GM23338 (cell line): ENCODE measurements at regions not wholly inside any gene's neighbourhood (a gene's known extent, or its start where the extent isn't known, plus 50 kb on each side); places are given as distances from the start of the nearest gene placed in this dataset.
A peak's percentile ranks its signal among the peaks of the same experiment; 100 is the strongest.

Experiments
- ATAC-seq: fragments of 200-7000 bp; cut with Tn5 transposase; 3 replicates; pipeline ENCODE4 v1.9.1; 2020
- DNase-seq: peaks from one replicate; pipeline ENCODE4 v3.0.0-alpha.2; 2015; ENCODE audit warnings: low spot score
- H2AFZ ChIP-seq: fragments of 200-600 bp; sonication (generic); 2 replicates; pipeline ENCODE4 v1.8.0; 2016; ENCODE audit warnings: antibody characterized with exemption, mild to moderate bottlenecking, moderate library complexity
- H3F3A ChIP-seq: fragments of 200-600 bp; sonication (generic); replicated peaks from 2 replicates; pipeline ENCODE4 v1.8.0; 2017; ENCODE audit warnings: antibody characterized with exemption, mixed run types, low read depth
- H3K27ac ChIP-seq: fragments of 200-600 bp; sonication (generic); 2 replicates; pipeline ENCODE4 v1.6.1; 2016; ENCODE audit warnings: low read depth
- H3K27me3 ChIP-seq: fragments of 200-600 bp; sonication (generic); 2 replicates; pipeline ENCODE4 v1.8.0; 2016; ENCODE audit warnings: mild to moderate bottlenecking, mixed run types, moderate library complexity; ENCODE audit not compliant: insufficient read depth
- H3K36me3 ChIP-seq: fragments of 200-600 bp; sonication (generic); 2 replicates; pipeline ENCODE4 v1.8.0; 2016; ENCODE audit warnings: mild to moderate bottlenecking; ENCODE audit not compliant: insufficient read depth
- H3K4me1 ChIP-seq: fragments of 200-600 bp; sonication (generic); 2 replicates; pipeline ENCODE4 v1.8.0; 2016; ENCODE audit warnings: mild to moderate bottlenecking, moderate library complexity; ENCODE audit not compliant: insufficient read depth
- H3K4me2 ChIP-seq: fragments of 200-600 bp; sonication (generic); 2 replicates; pipeline ENCODE4 v1.7.1; 2017; ENCODE audit warnings: mixed run types
- H3K4me3 ChIP-seq: fragments of 200-600 bp; sonication (generic); 2 replicates; pipeline ENCODE4 v1.6.1; 2016; ENCODE audit warnings: mixed run types
- H3K79me2 ChIP-seq: fragments of 200-600 bp; sonication (generic); replicated peaks from 2 replicates; pipeline ENCODE4 v1.8.0; 2017; ENCODE audit warnings: mild to moderate bottlenecking; ENCODE audit not compliant: insufficient read depth
- H3K9me2 ChIP-seq: fragments of 200-600 bp; sonication (generic); 2 replicates; pipeline ENCODE4 v1.8.0; 2017; ENCODE audit not compliant: insufficient read depth
- H4K20me1 ChIP-seq: fragments of 200-600 bp; sonication (generic); replicated peaks from 2 replicates; pipeline ENCODE4 v1.8.0; 2017; ENCODE audit warnings: mild to moderate bottlenecking; ENCODE audit not compliant: insufficient read depth
- H3K27ac Mint-ChIP-seq: 2 replicates; pipeline ENCODE4 v1.8.0; 2020; ENCODE audit warnings: inconsistent platforms, mild to moderate bottlenecking, moderate library complexity, mixed read lengths
- H3K27me3 Mint-ChIP-seq: 3 replicates; pipeline ENCODE4 v1.8.0; 2022; ENCODE audit warnings: low read depth, mild to moderate bottlenecking, moderate library complexity, mixed read lengths, inconsistent platforms; ENCODE audit not compliant: insufficient read depth, poor library complexity
- H3K36me3 Mint-ChIP-seq: 3 replicates; pipeline ENCODE4 v1.8.0; 2021; ENCODE audit warnings: low read depth, mild to moderate bottlenecking, inconsistent platforms, moderate library complexity, mixed read lengths
- H3K4me1 Mint-ChIP-seq: 3 replicates; pipeline ENCODE4 v1.8.0; 2020; ENCODE audit warnings: mild to moderate bottlenecking, inconsistent platforms, mixed read lengths
- H3K4me3 Mint-ChIP-seq: 3 replicates; pipeline ENCODE4 v1.8.0; 2021; ENCODE audit warnings: moderate library complexity, mild to moderate bottlenecking, inconsistent platforms, mixed read lengths
- H3K9me3 Mint-ChIP-seq: 3 replicates; pipeline ENCODE4 v1.8.0; 2020; ENCODE audit warnings: moderate library complexity, mild to moderate bottlenecking, inconsistent platforms, mixed read lengths
- CREB1 ChIP-seq: fragments of 250-450 bp; sonication (Bioruptor Pico); IDR thresholded peaks from 2 replicates; pipeline ENCODE4 v1.5.0; 2020; ENCODE audit warnings: low read depth, mild to moderate bottlenecking, moderate library complexity
- CTCF ChIP-seq, 2 experiments: fragments of 200-600 bp in 1 of 2; sonication (generic) in 1 of 2; conservative IDR thresholded peaks; 2 replicates each; pipeline versions ENCODE4 v1.5.1 to v1.6.1; 2016 to 2017; ENCODE audit warnings: antibody characterized with exemption in 2 of 2, low read depth in 2 of 2, mild to moderate bottlenecking in 2 of 2, moderate library complexity in 1 of 2
- ETS1 ChIP-seq: IDR thresholded peaks from 2 replicates; pipeline ENCODE4 v1.6.1; 2016; ENCODE audit warnings: antibody characterized with exemption
- EZH2 ChIP-seq: fragments of 200-600 bp; sonication (generic); IDR thresholded peaks from one replicate; pipeline ENCODE4 v1.8.0; 2017; ENCODE audit warnings: antibody characterized with exemption, mild to moderate bottlenecking, low read depth; ENCODE audit not compliant: unreplicated experiment
- EZH2phosphoT487 ChIP-seq: fragments of 200-600 bp; sonication (generic); IDR thresholded peaks from one replicate; pipeline ENCODE4 v1.8.1; 2018; ENCODE audit warnings: antibody characterized with exemption; ENCODE audit not compliant: unreplicated experiment
- JUNB ChIP-seq: IDR thresholded peaks from one replicate; pipeline ENCODE4 v1.6.1; 2016; ENCODE audit warnings: antibody characterized with exemption; ENCODE audit not compliant: unreplicated experiment
- NANOG ChIP-seq: IDR thresholded peaks from 2 replicates; pipeline ENCODE4 v1.6.1; 2016; ENCODE audit warnings: antibody characterized with exemption, borderline replicate concordance
- POLR2AphosphoS5 ChIP-seq: IDR thresholded peaks from 2 replicates; pipeline ENCODE4 v1.6.1; 2016; ENCODE audit warnings: antibody characterized with exemption, low read depth
- REST ChIP-seq: IDR thresholded peaks from one replicate; pipeline ENCODE4 v1.6.1; 2018; ENCODE audit warnings: antibody characterized with exemption; ENCODE audit not compliant: unreplicated experiment
- STAT1 ChIP-seq: IDR thresholded peaks from one replicate; pipeline ENCODE4 v1.6.1; 2016; ENCODE audit warnings: antibody characterized with exemption; ENCODE audit not compliant: unreplicated experiment
- ZNF114 ChIP-seq: fragments of 250-450 bp; sonication (Bioruptor Pico); IDR thresholded peaks from 2 replicates; pipeline ENCODE4 v1.5.0; 2020; ENCODE audit warnings: mild to moderate bottlenecking, moderate library complexity
- ZNF331 ChIP-seq: fragments of 250-450 bp; sonication (Bioruptor Pico); IDR thresholded peaks from 2 replicates; pipeline ENCODE4 v1.5.0; 2020; ENCODE audit warnings: low read depth, mild to moderate bottlenecking, moderate library complexity
- ZNF462 ChIP-seq: fragments of 250-450 bp; sonication (Bioruptor Pico); IDR thresholded peaks from 2 replicates; pipeline ENCODE4 v1.5.0; 2020; ENCODE audit warnings: mild to moderate bottlenecking, moderate library complexity

GRCh38 chr5:35554016-35554415, 63.6 kb upstream of the SPEF2 start:
- Histone ChIP-seq H3K27me3 (no peaks in the 10 kb centered on the region), H3K27ac (no peak overlapping the region), H3K4me2 (no peak overlapping the region), H3K4me1 (no peaks in the 10 kb centered on the region), H3K4me3 (no peak overlapping the region), H3K79me2 (no peaks in the 10 kb centered on the region), H3F3A (no peaks in the 10 kb centered on the region), H3K36me3 (no peaks in the 10 kb centered on the region), H4K20me1 (no peaks in the 10 kb centered on the region), H3K9me2 (no peaks in the 10 kb centered on the region), H2AFZ (no peak overlapping the region)
- ATAC-seq (no peak), DNase-seq (peak; percentile 11)
- Mint-ChIP-seq H3K9me3 (peaks cover 32% of the 10 kb centered on the region), H3K36me3 (peaks cover 13% of the 10 kb centered on the region; the same call in 2 of the 3 replicates), H3K27me3 (no peaks in the 10 kb centered on the region), H3K4me1 (no peaks in the 10 kb centered on the region), H3K4me3 (no peak overlapping the region), H3K27ac (no peak overlapping the region)
- TF ChIP-seq STAT1, result no peak
- no peak for TF ChIP-seq JUNB
- TF ChIP-seq ZNF462 (CRISPR knock-in tag), result no peak
- no peak for TF ChIP-seq NANOG
- no peak for TF ChIP-seq ZNF114 (CRISPR knock-in tag)
- TF ChIP-seq EZH2, result no peak
- TF ChIP-seq REST, result no peak
- no peak for TF ChIP-seq CTCF (conservative IDR thresholded peaks at IDR 0.05; ENCODE audit: low read depth in 2 of 2)
- no peak for TF ChIP-seq POLR2AphosphoS5
- TF ChIP-seq CREB1 (CRISPR knock-in tag), result no peak
- TF ChIP-seq ZNF331, result no peak
- TF ChIP-seq ETS1, result no peak
- no peak for TF ChIP-seq EZH2phosphoT487
